HG03469 (cell line): ENCODE measurements at regions not wholly inside any gene's neighbourhood (a gene's known extent, or its start where the extent isn't known, plus 50 kb on each side); places are given as distances from the start of the nearest gene placed in this dataset.
"Not testable (repeated sequence)": the region's sequence is repeated elsewhere in the genome, so short reads cannot be mapped to it uniquely, and the experiment has no call there.

Experiments
- ATAC-seq: cut with Tn5 transposase; IDR thresholded peaks from one replicate; pipeline ENCODE4 v1.9.1; 2021; ENCODE audit warnings: mild to moderate bottlenecking, moderate library complexity, moderate number of reproducible peaks; ENCODE audit not compliant: unreplicated experiment

DNA sequence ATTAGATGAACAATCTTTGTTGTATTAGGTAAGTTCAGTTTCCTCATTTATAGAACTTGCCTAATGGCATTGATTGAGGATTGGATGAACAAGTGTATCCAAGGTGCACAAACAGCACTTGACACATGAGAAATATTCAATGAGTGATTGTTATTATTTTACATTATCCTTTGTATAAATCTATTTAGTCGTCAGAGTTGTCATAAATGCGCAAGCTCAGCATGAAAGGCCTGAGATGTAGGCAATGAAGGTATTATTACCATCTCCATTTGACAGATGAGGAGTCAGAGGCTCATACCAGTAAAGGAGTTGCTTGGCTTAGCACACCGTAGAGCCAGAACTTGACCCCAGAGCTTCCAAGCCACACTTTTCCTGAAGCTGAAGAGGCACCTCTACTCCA, 291.4 kb downstream of the C1D start:
- ATAC-seq: no peak

DNA sequence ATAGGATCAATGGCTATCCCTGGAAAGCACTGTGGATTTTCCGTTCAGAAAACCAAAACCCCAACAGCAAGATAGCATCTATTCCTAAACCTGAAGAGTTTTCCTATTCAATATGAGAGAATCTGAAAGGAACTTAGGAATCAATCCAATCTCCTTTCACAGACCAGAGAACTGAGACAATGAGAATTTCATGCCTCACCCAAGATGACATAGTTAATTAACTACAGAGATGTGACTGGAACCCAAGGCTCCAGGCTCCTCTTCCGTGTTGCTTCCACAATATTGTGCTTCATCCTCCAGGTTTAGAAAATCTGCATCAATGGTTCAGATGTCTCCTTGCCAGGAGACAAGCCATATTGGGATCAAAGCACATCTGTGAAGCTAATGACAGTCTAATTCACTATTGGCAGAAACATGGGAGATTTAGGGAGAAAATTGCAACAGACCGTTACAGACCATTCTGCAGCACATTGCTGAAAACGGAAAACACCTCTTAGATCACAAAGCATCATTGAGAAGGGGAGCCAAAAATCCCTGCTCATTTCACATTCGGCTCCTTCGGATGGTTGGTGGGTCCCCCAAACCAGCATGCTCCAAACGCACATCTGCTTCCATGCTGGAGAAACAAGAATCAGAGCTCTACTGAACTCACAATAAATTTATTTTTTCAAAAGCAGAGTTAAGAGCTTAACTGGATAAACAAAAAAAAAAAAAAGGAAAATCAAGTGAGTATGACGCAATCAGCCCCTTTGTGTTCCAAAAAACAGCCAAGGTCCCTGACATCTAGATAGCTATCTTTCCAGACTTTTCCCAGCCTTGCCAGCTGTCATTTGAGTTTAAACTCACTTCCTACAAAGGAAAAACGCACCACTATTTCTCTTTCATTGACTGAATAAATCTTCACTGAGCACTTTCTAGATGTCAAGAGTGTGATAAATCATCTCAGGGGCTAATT, 290.3 kb downstream of the C1D start:
- ATAC-seq: no peak

DNA sequence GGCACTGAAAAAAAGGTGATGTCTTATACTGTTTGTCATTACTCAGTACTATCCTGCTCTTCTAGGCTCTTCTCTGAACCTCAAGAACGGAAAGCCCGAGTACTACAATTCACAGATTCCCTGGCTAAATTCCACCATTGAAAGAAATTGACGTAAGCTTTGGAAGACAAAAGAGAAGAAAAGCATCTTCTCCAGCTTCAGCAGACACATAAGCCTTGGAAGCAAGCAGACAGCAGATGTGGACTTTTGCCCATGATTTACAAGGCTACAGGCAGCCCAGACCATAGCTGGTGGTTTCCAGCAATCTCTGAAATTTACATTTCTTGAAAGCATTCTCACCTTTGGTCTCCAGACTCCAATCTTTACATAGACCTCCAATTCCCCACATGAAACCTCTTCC, 289.0 kb downstream of the C1D start:
- ATAC-seq: no peak

DNA sequence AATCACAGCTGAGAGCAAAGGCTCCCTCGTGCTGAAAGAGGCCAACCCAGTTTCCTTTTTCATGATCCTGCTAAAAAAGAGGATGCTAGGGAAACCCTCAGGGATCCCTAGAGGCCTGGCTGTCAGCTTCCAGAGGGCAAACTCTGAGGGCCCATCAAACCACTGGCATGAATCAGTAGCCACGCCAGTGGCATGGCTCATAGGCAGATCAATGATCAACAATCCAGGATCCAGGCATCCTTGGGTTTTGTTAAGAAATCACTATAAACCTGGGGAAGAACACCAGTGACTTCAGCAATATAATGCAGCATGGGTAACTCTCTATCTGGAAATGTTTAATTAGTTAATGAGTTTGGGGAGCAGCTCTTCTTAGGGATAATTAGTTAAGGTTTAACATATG, 286.5 kb downstream of the C1D start:
- ATAC-seq: no peak

DNA sequence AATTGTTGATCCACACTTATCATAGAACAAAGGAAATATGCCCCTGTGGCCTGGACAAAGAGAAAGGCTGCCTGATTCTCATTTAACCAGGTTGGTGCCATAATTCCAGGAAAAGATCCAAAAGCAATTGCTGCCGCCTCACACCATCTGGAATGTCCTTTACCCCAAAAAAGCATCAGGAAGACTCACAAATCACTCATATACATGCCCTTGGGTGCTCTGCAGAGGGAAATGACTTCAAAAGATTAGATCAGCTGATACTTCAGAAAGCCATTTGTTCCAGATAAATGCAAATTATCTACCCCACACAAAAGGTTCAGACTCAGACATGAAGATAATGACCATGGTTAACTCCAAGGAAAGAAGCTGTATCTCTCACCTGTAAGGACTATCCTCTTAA, 285.8 kb downstream of the C1D start:
- ATAC-seq: no peak

DNA sequence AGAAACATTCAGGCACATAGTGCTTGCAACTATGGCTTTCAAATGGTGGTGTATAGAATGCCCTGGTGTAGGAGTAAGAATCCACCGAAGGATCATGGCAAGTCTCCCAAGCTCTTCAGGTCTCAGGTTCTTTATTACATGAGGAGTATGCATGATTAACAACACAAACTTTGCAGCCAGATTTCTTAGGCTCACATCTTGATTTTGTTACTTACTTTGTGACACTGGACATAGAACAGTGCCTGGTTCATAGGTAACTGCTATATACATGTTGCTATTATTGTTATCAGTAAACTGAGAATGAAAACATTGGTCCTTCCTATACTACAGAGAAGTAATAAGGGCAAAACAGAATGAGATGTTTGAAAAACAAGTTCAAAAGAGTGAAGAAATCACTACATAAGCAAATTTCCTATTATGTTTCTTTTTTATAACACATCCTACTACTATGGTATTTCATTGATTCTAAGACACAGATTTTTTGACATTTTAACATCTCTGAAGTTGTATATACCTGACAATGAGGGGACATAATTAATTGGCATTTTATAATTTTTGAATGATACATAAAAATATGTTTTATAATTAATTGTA, 284.9 kb downstream of the C1D start:
- ATAC-seq: no peak

DNA sequence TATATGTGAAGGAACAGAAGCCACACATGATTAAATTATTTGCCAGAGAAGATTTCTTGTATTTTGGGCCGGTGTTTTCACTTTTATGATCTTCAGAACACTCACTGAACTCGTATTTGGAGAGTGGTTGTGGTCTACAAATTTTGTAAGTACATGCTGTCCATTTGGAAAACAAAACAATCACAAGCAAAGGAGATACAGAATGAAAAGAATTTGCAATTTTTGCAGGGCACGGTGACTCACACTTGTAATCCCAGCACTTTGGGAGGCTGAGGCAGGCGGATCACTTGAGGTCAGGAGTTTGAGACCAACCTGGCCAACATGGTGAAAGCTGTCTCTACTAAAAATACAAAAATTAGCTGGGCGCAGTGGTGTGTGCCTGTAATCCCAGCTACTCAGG, 282.0 kb downstream of the C1D start:
- not testable (repeated sequence) for ATAC-seq

DNA sequence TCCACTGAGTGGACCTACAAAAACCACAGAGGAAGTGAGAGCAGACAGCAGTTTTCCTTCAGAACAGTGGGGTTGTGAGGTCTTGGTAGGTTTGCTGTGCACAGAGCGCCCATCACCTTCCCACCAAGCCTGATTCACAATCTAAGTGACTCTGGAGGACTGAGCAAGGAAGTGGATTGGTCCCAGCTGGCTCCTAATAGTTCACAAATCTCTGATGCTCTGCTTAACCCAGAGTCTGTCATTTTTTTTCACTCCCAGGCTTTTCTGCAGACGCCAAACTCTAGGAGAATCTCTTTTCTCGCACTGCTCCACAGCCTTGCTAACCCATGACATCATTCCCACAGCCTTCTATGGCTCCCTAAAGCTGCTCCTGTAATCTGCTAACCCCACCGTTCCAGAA, 280.4 kb downstream of the C1D start:
- no peak for ATAC-seq

DNA sequence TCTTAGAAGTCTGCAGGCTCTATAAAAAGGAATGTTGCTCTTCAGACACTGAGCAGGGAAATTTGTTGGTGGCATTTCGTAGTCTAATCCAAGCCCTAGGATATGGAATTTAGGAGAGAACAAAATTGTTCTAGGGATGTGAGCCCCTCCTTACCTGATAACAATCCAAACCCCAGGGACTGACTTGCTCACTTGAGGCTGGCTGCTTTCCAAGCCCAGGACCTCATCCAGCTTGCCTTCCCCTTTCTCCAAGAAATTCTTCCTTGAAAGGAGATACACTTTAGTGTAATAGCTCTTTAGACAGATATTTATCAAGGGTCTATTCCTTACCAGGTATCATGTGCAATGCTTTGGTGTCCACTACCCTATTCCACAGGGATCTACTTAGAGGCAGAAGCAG, 279.8 kb downstream of the C1D start:
- ATAC-seq: no peak

DNA sequence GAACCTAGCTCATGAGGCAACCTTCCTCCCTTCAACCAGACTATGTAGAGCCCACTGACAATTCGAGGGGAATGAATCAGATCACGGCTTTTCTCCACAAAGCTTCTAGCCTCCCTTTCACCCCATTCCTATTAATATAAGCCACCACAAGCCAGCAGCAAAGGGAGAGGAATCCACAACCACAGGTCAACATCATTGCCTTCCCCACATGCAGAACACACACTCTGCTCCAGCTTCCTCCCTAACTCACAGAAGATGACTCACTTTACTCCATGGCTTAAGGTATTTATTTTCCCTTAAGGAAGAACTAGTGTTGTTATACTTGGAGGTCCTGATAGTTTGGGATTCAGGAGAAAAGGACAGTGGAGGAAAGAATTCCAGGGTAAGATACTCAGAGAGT, 272.2 kb downstream of the C1D start:
- no peak for ATAC-seq

DNA sequence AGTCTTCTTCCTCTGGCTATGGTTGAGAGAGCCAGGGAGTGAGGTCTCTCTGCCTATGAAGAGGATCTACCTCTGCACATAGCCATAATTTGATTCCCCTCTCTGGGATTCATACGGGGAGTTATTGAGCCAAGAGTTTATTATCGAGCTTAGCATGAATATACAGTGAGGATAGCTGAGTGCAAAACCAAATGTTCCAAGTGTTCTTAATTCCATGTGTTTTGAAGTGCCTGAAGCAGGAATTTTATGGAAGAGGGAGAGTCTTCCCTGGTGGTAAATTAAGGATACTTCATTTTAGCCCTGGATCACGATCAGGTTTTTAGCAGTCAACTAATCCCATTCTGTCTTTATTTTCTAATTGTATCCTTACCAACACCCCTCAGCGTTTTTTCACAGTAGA, 270.6 kb downstream of the C1D start:
- ATAC-seq: no peak

DNA sequence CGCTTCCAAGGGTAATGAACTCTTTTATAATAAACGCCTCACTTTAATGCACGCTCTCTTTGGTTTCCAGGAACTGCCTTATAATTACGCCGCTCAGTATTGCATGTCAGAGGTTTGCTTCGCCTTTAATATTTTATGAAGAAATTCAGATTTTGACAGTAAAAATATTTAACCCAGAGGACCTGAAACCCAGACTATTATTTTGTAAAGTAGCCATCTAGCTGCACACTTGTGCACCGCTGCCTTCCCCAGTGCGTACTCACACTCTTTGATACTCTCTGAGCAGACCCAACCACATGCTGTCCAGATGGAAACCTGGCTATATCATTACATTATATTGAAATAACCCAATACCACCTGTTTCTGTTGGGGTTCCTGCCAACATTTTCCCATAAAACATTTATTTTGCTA, 270.1 kb downstream of the C1D start:
- no peak for ATAC-seq

DNA sequence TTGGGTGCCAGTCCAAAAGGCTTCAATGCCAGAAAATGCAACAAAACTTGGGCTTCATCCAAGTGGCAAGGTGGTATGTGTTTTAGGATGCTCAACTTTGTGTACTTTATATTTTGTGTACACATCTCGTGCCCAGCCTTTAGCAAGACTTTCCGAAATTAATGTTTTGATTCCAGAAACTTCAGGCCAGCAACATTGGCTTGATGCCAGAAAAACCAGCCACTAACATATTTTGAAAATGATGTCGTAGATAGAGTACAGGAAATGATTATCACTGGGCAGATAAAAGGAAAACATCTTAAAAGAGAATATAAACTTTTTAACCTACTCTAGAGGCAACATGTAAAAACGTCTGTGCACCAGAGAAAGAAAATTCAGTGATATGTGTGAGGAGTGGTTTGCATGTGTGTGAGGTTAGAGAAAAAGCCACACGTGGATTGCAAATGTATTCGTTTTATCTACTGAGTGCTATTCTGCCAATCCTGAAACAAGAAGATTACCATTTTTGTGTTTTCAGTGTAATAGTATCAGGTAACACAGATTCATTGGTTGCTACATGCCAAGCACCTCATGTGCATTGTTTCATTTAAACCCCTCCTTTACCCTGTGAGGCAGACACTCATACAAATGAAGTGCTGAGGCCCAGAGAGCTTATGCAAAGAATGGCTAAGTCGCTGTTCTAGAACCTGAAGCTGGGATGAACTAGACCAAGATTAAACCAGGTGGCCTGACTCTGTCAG, 264.8 kb downstream of the C1D start:
- ATAC-seq: no peak

DNA sequence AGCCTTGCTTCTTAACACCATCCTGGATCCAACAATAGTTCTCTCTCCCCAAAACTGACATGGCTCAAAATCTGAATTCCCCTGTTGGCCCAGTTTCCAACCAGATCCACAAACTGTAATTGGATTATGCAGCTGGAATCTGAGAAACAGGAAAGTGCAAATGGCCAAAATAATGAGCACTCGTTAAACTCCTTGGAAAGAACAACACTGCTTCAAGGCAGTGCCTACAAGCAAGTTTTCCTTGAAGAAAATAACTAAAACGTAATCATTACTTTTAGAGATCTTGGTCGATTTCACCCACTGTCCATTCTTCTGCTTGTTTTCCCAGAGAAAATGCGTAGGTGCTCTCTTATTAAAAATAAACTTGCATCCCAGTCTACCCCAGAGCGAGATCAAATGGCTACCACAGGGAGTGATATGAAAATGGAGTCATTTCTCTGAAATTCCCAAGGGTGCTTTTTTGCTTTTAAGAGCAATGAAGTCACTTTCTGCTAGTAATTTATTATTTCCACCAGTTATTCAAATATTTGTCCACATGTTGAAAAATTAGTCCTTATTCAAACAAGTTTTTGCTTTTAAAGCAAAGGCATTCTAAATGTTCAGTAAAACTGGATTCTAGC, 264.2 kb downstream of the C1D start:
- ATAC-seq: no peak

DNA sequence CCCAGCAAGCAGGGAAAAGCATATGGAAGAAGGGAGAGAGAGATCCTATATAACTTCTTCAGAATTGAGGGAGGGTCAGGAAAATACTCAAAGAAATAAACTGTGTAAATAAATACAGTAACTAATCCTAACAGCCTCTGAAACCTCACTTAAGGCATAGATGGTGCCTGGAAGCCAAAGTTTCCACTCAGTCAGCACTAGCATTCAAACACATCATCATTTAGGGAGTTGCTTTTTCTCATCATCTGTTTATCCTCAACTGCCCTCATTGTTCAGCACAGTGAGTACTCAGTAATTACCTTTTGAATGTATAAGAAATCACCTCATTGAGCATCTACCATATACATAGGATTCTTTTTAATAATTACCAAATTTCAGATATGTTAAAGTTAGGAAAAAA, 262.9 kb downstream of the C1D start:
- no peak for ATAC-seq

DNA sequence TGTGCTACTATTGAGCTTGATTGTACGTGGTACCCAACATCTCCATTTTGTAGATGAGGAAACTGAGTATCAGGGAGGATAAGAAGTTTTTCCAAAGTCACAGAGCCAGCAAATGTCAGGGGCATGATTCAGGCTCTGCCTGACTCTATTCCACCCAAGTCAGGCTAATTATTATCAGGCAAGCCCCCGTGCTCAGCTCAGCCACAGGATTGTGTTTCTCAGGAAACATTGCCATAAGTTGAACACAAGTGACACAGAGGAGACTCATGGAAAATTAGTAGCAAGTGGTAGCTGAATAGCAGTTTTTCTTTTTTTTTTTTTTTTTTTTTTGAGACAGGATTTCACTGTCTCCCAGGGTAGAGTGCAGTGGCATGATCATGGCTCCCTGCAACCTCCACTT, 260.5 kb downstream of the C1D start:
- ATAC-seq: no peak

DNA sequence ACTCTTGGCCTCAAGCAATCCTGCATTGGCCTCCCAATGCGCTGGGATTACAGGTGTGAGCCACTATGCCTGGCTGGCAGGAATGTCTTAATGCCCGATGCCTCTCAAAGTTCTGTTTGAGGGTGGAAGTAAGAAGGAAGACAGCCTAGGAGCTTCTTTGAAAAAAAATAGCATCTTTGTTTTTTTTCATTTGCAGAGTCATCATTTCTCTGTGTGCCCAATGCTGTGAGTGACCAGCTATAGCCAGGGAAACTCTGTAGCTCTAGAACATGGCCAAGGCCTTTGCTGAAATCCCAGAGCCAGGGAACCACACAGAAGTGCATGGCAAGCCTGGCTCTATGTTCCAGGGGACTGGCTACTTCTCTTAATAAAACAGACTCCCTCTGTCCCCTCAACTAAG, 260.0 kb downstream of the C1D start:
- no peak for ATAC-seq

DNA sequence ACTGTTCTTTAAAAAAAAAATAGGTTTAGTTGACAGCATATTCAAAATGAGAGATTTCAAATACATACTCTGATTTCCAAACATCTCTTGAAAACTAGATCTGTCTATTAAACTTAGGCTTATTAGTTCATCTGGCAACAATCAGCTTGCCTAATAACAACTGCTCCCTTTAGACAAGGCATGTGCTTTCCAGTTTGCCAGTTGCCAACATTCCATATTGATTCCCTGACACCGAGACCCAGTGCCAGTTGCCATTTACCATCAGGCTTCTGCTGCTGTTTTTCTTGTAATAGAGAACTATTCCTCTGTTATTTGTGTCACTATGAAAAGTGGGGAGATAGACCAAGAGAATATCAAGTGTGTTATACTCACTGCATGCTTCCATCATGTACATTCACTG, 256.0 kb downstream of the C1D start:
- no peak for ATAC-seq

DNA sequence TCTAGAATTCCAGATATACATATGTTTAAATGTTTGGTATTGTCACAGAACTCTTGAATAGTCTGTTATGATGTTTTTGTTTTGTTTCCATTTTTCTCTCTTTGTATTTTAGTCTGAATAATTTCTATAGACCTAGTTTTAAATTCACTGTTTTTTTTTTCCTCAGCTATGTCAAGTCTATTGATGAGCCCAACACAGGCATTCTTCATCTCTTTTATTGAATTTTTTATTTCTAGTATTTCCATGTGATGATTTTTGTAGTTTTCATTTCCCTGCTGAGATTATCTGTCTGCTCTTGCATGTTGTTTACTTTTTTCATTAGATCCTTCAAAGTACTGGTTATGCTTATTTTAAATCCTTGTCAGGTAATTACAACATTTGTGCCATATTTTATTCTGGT, 254.7 kb downstream of the C1D start:
- ATAC-seq: no peak

DNA sequence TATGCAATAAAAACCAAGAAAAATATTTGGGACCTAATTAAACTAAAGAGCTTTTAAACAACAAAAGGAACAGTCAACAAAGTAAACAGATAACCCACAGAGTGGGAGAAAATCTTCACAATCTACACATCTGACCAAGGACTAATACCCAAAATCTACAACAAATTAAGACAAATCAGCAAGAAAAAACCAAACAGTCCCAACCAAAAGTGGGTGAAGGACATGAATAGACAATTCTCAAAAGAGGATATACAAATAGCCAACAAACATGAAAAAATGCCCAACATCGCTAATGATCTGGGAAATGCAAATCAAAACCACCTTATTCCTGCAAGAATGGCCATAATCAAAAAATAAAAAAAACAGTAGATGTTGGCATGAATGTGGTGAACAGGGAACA, 250.1 kb downstream of the C1D start:
- no peak for ATAC-seq

DNA sequence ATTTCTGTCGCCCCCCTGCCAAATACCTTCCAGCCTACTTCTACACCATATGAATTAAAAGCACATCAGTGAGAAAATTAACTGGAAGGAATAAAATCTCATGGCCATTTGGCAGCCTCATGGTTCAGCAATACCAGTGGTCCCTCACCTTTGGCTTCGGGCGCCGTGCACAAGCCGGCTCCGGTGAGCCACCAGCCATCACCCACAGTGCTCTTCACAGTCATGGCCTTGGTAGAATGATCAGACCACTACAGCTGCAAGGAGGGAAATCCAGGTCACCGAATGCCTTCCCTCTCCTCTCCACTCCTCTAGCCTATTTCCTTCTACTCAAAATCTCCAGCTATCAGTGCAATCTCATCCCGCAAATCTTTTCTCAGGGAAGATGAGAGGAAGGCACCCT, 239.1 kb downstream of the C1D start:
- no peak for ATAC-seq
